Activated CD8-positive, alpha-beta T cell treated with anti-CD3 and anti-CD28 coated beads for 36 hours (primary cell): ENCODE measurements at regions not wholly inside any gene's neighbourhood (a gene's known extent, or its start where the extent isn't known, plus 50 kb on each side); places are given as distances from the start of the nearest gene placed in this dataset.
"Not testable (repeated sequence)": the region's sequence is repeated elsewhere in the genome, so short reads cannot be mapped to it uniquely, and the experiment has no call there.

Experiments
- ATAC-seq: fragments of 200-7000 bp; cut with Tn5 transposase; one replicate; pipeline ENCODE4 v1.10.0; 2021; ENCODE audit warnings: mild to moderate bottlenecking, moderate library complexity
- CTCF ChIA-PET: fragments of 350-600 bp; sonication (Branson Sonifier 250); formaldehyde crosslinking; loops from one replicate; lab custom pipeline; 2021; ENCODE audit warnings: antibody characterized with exemption; lab: Charles Lee
- POLR2A ChIA-PET: fragments of 350-600 bp; sonication (Branson Sonifier 250); formaldehyde crosslinking; loops from one replicate; lab custom pipeline; 2021; ENCODE audit warnings: antibody characterized with exemption; lab: Charles Lee
- DNase-seq: peaks from one replicate; pipeline ENCODE4 v3.0.0-alpha.2; 2020
- H3K27ac Mint-ChIP-seq: one replicate; pipeline ENCODE4 v1.8.0; 2021; ENCODE audit warnings: mild to moderate bottlenecking, mixed read lengths
- H3K27me3 Mint-ChIP-seq: one replicate; pipeline ENCODE4 v1.8.0; 2021; ENCODE audit warnings: mixed read lengths
- H3K36me3 Mint-ChIP-seq: one replicate; pipeline ENCODE4 v1.8.0; 2021; ENCODE audit warnings: low read depth, mixed read lengths
- H3K4me1 Mint-ChIP-seq: one replicate; pipeline ENCODE4 v1.8.0; 2021; ENCODE audit warnings: low read depth, mixed read lengths
- H3K4me3 Mint-ChIP-seq: one replicate; pipeline ENCODE4 v1.8.0; 2021; ENCODE audit warnings: mild to moderate bottlenecking, moderate library complexity, mixed read lengths
- H3K9me3 Mint-ChIP-seq: one replicate; pipeline ENCODE4 v1.8.0; 2021; ENCODE audit warnings: mixed read lengths
- CTCF ChIP-seq: fragments of 200-600 bp; IDR thresholded peaks from one replicate; pipeline ENCODE4 v1.8.0; 2022; ENCODE audit warnings: antibody characterized with exemption, mild to moderate bottlenecking
- intact Hi-C: fragments of 100-400 bp; cut with micrococcal nuclease; formaldehyde crosslinking; loops from one replicate; pipeline ENCODE4 v1.10.0; 2022

GRCh38 chr7:91358303-91358702, 94.1 kb downstream of the FZD1 start:
- intact Hi-C loops = no loop called here
- no peaks in the 10 kb centered on the region for H3K9me3 Mint-ChIP-seq
- DNase-seq (no peak), ATAC-seq (no peak)
- TF ChIP-seq CTCF = no peak
- ChIA-PET POLR2A (no interaction called here), CTCF (no interaction called here)
- H3K27me3 Mint-ChIP-seq = peaks cover 3% of the 10 kb centered on the region
- H3K4me1 Mint-ChIP-seq = no peaks in the 10 kb centered on the region
- H3K4me3 Mint-ChIP-seq = no peak overlapping the region
- no peaks in the 10 kb centered on the region for H3K36me3 Mint-ChIP-seq
- no peak overlapping the region for H3K27ac Mint-ChIP-seq

- POLR2A ChIA-PET, intact Hi-C loops, ATAC-seq, H3K4me3 Mint-ChIP-seq, CTCF ChIA-PET, H3K9me3 Mint-ChIP-seq, H3K36me3 Mint-ChIP-seq, H3K4me1 Mint-ChIP-seq, H3K27me3 Mint-ChIP-seq, H3K27ac Mint-ChIP-seq, DNase-seq: not testable (repeated sequence)
Observed at GRCh38 chr7:91365097-91365496, 100.9 kb downstream of the FZD1 start.

DNA sequence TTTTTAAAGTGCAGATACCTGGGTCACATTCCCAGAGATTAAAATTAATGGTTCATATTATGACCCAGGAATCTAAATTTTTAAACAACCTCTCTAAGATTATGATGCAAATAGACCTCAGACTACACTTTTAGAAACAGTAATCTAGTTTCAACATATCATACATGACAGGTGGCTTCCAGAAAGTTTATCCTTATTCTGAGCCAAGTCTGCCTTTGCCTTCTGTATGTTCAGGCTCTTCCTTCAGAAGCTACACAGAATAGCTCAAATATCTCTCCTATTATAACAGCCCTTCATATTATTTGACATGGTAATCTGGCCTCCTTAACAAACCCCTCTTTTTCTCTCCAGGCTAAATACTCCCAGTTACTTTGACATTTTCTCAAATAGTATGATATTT, 101.9 kb downstream of the FZD1 start:
- CTCF ChIA-PET = no interaction called here
- ATAC-seq (no peak), DNase-seq (no peak)
- no peak for TF ChIP-seq CTCF
- no peaks in the 10 kb centered on the region for H3K9me3 Mint-ChIP-seq
- POLR2A ChIA-PET = no interaction called here
- intact Hi-C loops = no loop called here
- H3K27me3 Mint-ChIP-seq = peaks cover 2% of the 10 kb centered on the region
- no peak overlapping the region for H3K27ac Mint-ChIP-seq
- H3K4me1 Mint-ChIP-seq = no peaks in the 10 kb centered on the region
- H3K4me3 Mint-ChIP-seq = no peak overlapping the region
- H3K36me3 Mint-ChIP-seq = no peaks in the 10 kb centered on the region

DNA sequence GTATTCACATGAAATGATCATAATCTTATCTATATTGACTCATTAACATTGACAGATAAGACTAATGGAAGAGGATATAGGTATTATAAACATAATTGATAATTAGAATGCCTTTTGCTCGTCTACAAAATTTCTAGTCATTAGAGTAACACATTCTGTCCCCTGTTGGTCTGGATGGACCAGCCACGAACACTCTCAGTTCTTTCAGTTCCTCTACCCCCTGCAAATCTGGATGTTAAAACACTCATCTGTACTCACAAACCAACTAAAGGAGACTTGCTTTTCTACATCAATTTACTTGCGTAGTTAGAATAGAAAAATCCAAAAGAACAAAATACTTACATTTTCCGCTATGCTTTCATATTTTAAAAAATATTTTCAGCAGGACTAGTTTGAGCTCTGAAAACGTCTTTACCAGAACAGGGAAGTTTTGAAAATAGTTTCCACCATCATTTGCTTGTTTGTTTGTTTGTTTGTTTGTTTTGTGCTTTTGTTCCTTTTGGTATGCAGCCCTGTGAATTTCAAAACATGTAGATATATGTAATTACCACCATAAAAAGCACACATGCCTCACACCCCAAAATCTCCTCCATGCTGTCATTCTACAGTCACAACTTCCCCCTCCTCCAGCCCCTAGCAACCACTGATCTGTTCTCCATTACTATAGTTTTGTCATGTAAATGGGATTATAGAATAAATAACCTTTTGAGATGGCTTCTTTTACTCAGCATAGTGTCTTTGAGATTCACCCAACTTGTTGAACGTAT, 103.8 kb downstream of the FZD1 start:
- intact Hi-C loops = no loop called here
- no peaks in the 10 kb centered on the region for H3K4me1 Mint-ChIP-seq
- no peaks in the 10 kb centered on the region for H3K9me3 Mint-ChIP-seq
- ATAC-seq (no peak), DNase-seq (no peak)
- H3K36me3 Mint-ChIP-seq = no peaks in the 10 kb centered on the region
- ChIA-PET CTCF (no interaction called here), POLR2A (no interaction called here)
- H3K4me3 Mint-ChIP-seq = no peak overlapping the region
- no peaks in the 10 kb centered on the region for H3K27me3 Mint-ChIP-seq
- no peak overlapping the region for H3K27ac Mint-ChIP-seq
- TF ChIP-seq CTCF = no peak

DNA sequence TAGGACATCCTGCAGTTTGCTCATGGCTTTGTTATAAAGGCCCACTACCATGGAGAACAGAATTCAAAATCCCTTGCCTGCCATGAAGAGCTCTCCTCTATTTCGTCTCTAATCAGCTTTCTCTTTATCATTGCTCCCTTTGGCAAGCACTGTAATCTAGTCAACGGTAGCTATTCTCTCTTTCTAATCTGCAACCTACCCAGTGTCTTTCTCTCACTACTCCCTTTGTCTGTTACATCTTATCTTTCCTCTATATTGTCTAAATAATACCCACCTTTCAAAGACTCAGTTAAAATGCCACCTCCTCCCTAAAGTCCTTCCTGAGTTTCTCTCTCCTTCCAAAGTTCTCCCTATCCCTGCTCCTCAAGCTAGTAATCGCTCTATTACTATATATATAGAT, 108.1 kb downstream of the FZD1 start:
- CTCF ChIA-PET = no interaction called here
- no peak for ATAC-seq
- intact Hi-C loops = no loop called here

More for the DNA sequence above, 108.1 kb downstream of the FZD1 start:
- no peak overlapping the region for H3K4me3 Mint-ChIP-seq
- H3K4me1 Mint-ChIP-seq = no peaks in the 10 kb centered on the region
- POLR2A ChIA-PET = no interaction called here
- DNase-seq = no peak
- H3K9me3 Mint-ChIP-seq = no peaks in the 10 kb centered on the region
- no peak overlapping the region for H3K27ac Mint-ChIP-seq
- TF ChIP-seq CTCF = no peak
- no peaks in the 10 kb centered on the region for H3K36me3 Mint-ChIP-seq
- no peaks in the 10 kb centered on the region for H3K27me3 Mint-ChIP-seq
